NB4 (cell line): ENCODE measurements at regions not wholly inside any gene's neighbourhood (a gene's known extent, or its start where the extent isn't known, plus 50 kb on each side); places are given as distances from the start of the nearest gene placed in this dataset.

Source experiments
- CTCF ChIP-seq: IDR thresholded peaks from one replicate; pipeline ENCODE4 v1.5.1; 2012; ENCODE audit warnings: low read depth, low read length
- POLR2A ChIP-seq: IDR thresholded peaks from 2 replicates; pipeline ENCODE4 v1.6.1; 2011; ENCODE audit warnings: mild to moderate bottlenecking; ENCODE audit not compliant: insufficient read length; ENCODE audit errors: extremely low read depth

GRCh38 chr11:115869131-115869530 is 364.9 kb upstream of the CADM1 start:
- TF ChIP-seq POLR2A, result no peak
- no peak for TF ChIP-seq CTCF
